SK-N-SH (cell line): ENCODE measurements at regions not wholly inside any gene's neighbourhood (a gene's known extent, or its start where the extent isn't known, plus 50 kb on each side); places are given as distances from the start of the nearest gene placed in this dataset.

Experiments used
- CTCF ChIA-PET: fragments of 300-600, 350-600 bp; formaldehyde crosslinking; extraction: SDS; loops from one replicate; lab custom pipeline; 2021; lab: Yijun Ruan, JAX
- POLR2A ChIA-PET: fragments of 350-600 bp; sonication (Branson Sonifier 250); formaldehyde crosslinking; extraction: SDS; loops from one replicate; lab custom pipeline; 2020; ENCODE audit warnings: antibody characterized with exemption, inconsistent platforms; lab: Yijun Ruan, JAX
- DNase-seq: peaks from one replicate; pipeline ENCODE4 v3.0.0; 2012
- H2AFZ ChIP-seq: fragments of 200-600 bp; sonication (generic); 2 replicates; pipeline ENCODE4 v1.8.1; 2016; ENCODE audit warnings: antibody characterized with exemption, mild to moderate bottlenecking, low read depth
- H3F3A ChIP-seq: fragments of 200-600 bp; sonication (generic); replicated peaks from 2 replicates; pipeline ENCODE3; 2016; ENCODE audit warnings: antibody characterized with exemption, mild to moderate bottlenecking; ENCODE audit not compliant: insufficient read depth
- H3K27ac ChIP-seq, 2 experiments: fragments of 200-500 bp in 1 of 2; fragments of 200-600 bp in 1 of 2; sonication (Bioruptor generic) in 1 of 2; sonication (generic), shearing (Covaris generic) in 1 of 2; 2 replicates each; pipeline versions ENCODE4 v1.5.1 to v1.6.1; 2014 to 2016; ENCODE audit warnings: low read depth in 2 of 2, inconsistent platforms in 1 of 2, low read length in 1 of 2, mild to moderate bottlenecking in 1 of 2, mixed read lengths in 1 of 2
- H3K27me3 ChIP-seq: fragments of 200-600 bp; sonication (generic), shearing (Covaris generic); 2 replicates; pipeline ENCODE4 v1.6.1; 2016; ENCODE audit warnings: mixed run types; ENCODE audit not compliant: insufficient read depth
- H3K36me3 ChIP-seq, 2 experiments: fragments of 200-500 bp in 1 of 2; fragments of 200-600 bp in 1 of 2; sonication (Bioruptor generic) in 1 of 2; sonication (generic) in 1 of 2; replicated peaks in 1 of 2; 2 replicates each; pipeline versions ENCODE3 to v1.5.1; 2014 to 2016; ENCODE audit warnings: low read length in 1 of 2, mild to moderate bottlenecking in 1 of 2; ENCODE audit not compliant: insufficient read depth in 2 of 2, control insufficient read depth in 1 of 2
- H3K4me1 ChIP-seq, 2 experiments: fragments of 200-500 bp in 1 of 2; fragments of 200-600 bp in 1 of 2; sonication (Bioruptor generic) in 1 of 2; sonication (generic), shearing (Covaris generic) in 1 of 2; 2 replicates each; pipeline versions ENCODE4 v1.5.1 to v1.6.1; 2014 to 2016; ENCODE audit warnings: low read depth in 1 of 2, low read length in 1 of 2, mixed run types in 1 of 2; ENCODE audit not compliant: insufficient read depth in 2 of 2, control insufficient read depth in 1 of 2
- H3K4me2 ChIP-seq: fragments of 200-600 bp; sonication (generic), shearing (Covaris generic); 2 replicates; pipeline ENCODE4 v1.6.1; 2017; ENCODE audit warnings: mixed run types
- H3K4me3 ChIP-seq, 2 experiments: fragments of 200-500 bp in 1 of 2; fragments of 200-600 bp in 1 of 2; sonication (Bioruptor generic) in 1 of 2; sonication (generic), shearing (Covaris generic) in 1 of 2; 2 replicates each; pipeline versions ENCODE4 v1.5.1 to v1.8.1; 2014 to 2016; ENCODE audit warnings: low read depth in 2 of 2, inconsistent platforms in 1 of 2, low read length in 1 of 2, mild to moderate bottlenecking in 1 of 2, mixed read lengths in 1 of 2, moderate library complexity in 1 of 2
- H3K79me2 ChIP-seq: fragments of 200-600 bp; sonication (generic); 2 replicates; pipeline ENCODE4 v1.8.1; 2017; ENCODE audit warnings: mild to moderate bottlenecking; ENCODE audit not compliant: insufficient read depth
- H3K9ac ChIP-seq: fragments of 200-600 bp; sonication (generic); 2 replicates; pipeline ENCODE4 v1.6.1; 2017; ENCODE audit warnings: mixed run types
- H3K9me2 ChIP-seq: fragments of 200-600 bp; sonication (generic); 2 replicates; pipeline ENCODE4 v1.6.1; 2017; ENCODE audit warnings: mixed run types
- H3K9me3 ChIP-seq: fragments of 200-600 bp; sonication (generic); 2 replicates; pipeline ENCODE4 v1.6.1; 2017; ENCODE audit warnings: mixed run types, mild to moderate bottlenecking, moderate library complexity
- H4K20me1 ChIP-seq: fragments of 200-600 bp; sonication (generic); 2 replicates; pipeline ENCODE4 v1.6.1; 2017; ENCODE audit warnings: mild to moderate bottlenecking, mixed run types; ENCODE audit not compliant: insufficient read depth
- CHD2 ChIP-seq: fragments of 150-350 bp; IDR thresholded peaks from 2 replicates; pipeline ENCODE4 v1.6.1; 2018; ENCODE audit warnings: low read length; ENCODE audit not compliant: partially characterized antibody
- CTCF ChIP-seq: fragments of 200-600 bp; sonication (generic); IDR thresholded peaks from 2 replicates; pipeline ENCODE4 v1.6.1; 2017; ENCODE audit warnings: antibody characterized with exemption, mild to moderate bottlenecking, moderate library complexity
- ELF1 ChIP-seq: IDR thresholded peaks from 2 replicates; pipeline ENCODE4 v1.4.0; 2012
- EP300 ChIP-seq, 2 experiments: IDR thresholded peaks; 2 replicates each; pipeline versions ENCODE4 v1.4.0 to v1.6.1; 2012; ENCODE audit warnings: borderline replicate concordance in 1 of 2, low read depth in 1 of 2, low read length in 1 of 2
- EZH2phosphoT487 ChIP-seq: fragments of 200-600 bp; sonication (generic); IDR thresholded peaks from 2 replicates; pipeline ENCODE4 v1.6.1; 2017; ENCODE audit warnings: low read depth, mixed run types, mild to moderate bottlenecking, antibody characterized with exemption, moderate library complexity, borderline replicate concordance
- FOXJ3 ChIP-seq: sonication (generic); formaldehyde crosslinking; IDR thresholded peaks from 2 replicates; pipeline ENCODE4 v1.5.1; 2020; ENCODE audit warnings: mild to moderate bottlenecking, missing genetic modification reagents
- GABPA ChIP-seq: IDR thresholded peaks from 2 replicates; pipeline ENCODE4 v1.4.0; 2012; ENCODE audit warnings: low read depth, mild to moderate bottlenecking
- GATA2 ChIP-seq: sonication (generic); formaldehyde crosslinking; IDR thresholded peaks from 2 replicates; pipeline ENCODE4 v1.5.0; 2020; ENCODE audit warnings: mild to moderate bottlenecking, missing genetic modification reagents
- MAX ChIP-seq: IDR thresholded peaks from 2 replicates; pipeline ENCODE4 v1.4.0; 2012; ENCODE audit warnings: low read depth
- RAD21 ChIP-seq: IDR thresholded peaks from 2 replicates; pipeline ENCODE4 v1.6.1; 2012; ENCODE audit warnings: mild to moderate bottlenecking, low read length
- RCOR1 ChIP-seq: fragments of 150-350 bp; IDR thresholded peaks from 2 replicates; pipeline ENCODE4 v1.6.1; 2017; ENCODE audit warnings: antibody characterized with exemption, low read length
- RFX5 ChIP-seq: IDR thresholded peaks from 2 replicates; pipeline ENCODE4 v1.6.1; 2012; ENCODE audit warnings: mild to moderate bottlenecking, improper control_type of control experiment, low read length
- RXRA ChIP-seq: IDR thresholded peaks from 2 replicates; pipeline ENCODE4 v1.4.0; 2012; ENCODE audit warnings: low read depth, mild to moderate bottlenecking, borderline replicate concordance
- SIN3A ChIP-seq: IDR thresholded peaks from 2 replicates; pipeline ENCODE4 v1.6.1; 2012; ENCODE audit warnings: low read depth, mild to moderate bottlenecking, low read length, moderate library complexity, borderline replicate concordance
- SMC3 ChIP-seq: IDR thresholded peaks from 2 replicates; pipeline ENCODE4 v1.6.1; 2012; ENCODE audit warnings: low read depth, low read length, improper control_type of control experiment
- TCF12 ChIP-seq: IDR thresholded peaks from 2 replicates; pipeline ENCODE4 v1.4.0; 2012
- TEAD4 ChIP-seq: IDR thresholded peaks from 2 replicates; pipeline ENCODE4 v1.4.0; 2012; ENCODE audit warnings: mild to moderate bottlenecking, borderline replicate concordance; ENCODE audit not compliant: insufficient read depth
- USF2 ChIP-seq: fragments of 150-350 bp; IDR thresholded peaks from 2 replicates; pipeline ENCODE4 v1.6.1; 2017; ENCODE audit warnings: antibody characterized with exemption, low read length, low read depth, borderline replicate concordance
- YY1 ChIP-seq: IDR thresholded peaks from 2 replicates; pipeline ENCODE4 v1.4.0; 2012; ENCODE audit warnings: low read depth, mild to moderate bottlenecking
- WGBS: methylation state at CpG from one replicate; pipeline ENCODE4 v1.1.6; 2017; ENCODE audit warnings: low lambda C conversion rate; 5-methylcytosine and 5-hydroxymethylcytosine counted together
- TF ChIP-seq, protein P1 (sequence below): IDR thresholded peaks from 2 replicates; pipeline ENCODE4 v1.4.0; 2012; ENCODE audit warnings: low read depth, borderline replicate concordance
- TF ChIP-seq, protein P2 (sequence below): fragments of 150-350 bp; IDR thresholded peaks from 2 replicates; pipeline ENCODE4 v1.6.1; 2016; ENCODE audit warnings: mild to moderate bottlenecking, low read depth, low read length

- H3K4me3 ChIP-seq = no peak overlapping the region
- DNase-seq = no peak
- H3K27me3 ChIP-seq = no peaks in the 10 kb centered on the region
- H3K9me2 ChIP-seq = no peaks in the 10 kb centered on the region
- H3K27ac ChIP-seq = no peak overlapping the region
- no peak overlapping the region for H3K4me2 ChIP-seq
- no peak overlapping the region for H3K9ac ChIP-seq
- CTCF ChIA-PET = interaction anchor here (0.6 to 1.4 kb wide), 2 partner anchors 13 to 546 kb away, joined by 3 to 8 read pairs; no protein-coding TSS in a partner anchor
- H3F3A ChIP-seq = peaks cover 3% of the 10 kb centered on the region
- H3K79me2 ChIP-seq = no peaks in the 10 kb centered on the region
- TF ChIP-seq EP300 (IDR thresholded peaks at IDR 0.05; ENCODE audit: borderline replicate concordance in 1 of 2, low read depth in 1 of 2, low read length in 1 of 2) = no peak
- TF ChIP-seq, protein P1, sequence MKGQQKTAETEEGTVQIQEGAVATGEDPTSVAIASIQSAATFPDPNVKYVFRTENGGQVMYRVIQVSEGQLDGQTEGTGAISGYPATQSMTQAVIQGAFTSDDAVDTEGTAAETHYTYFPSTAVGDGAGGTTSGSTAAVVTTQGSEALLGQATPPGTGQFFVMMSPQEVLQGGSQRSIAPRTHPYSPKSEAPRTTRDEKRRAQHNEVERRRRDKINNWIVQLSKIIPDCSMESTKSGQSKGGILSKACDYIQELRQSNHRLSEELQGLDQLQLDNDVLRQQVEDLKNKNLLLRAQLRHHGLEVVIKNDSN = no peak
- no peak for TF ChIP-seq RXRA
- TF ChIP-seq CHD2 = no peak
- no peak for TF ChIP-seq RFX5
- TF ChIP-seq TCF12 = no peak
- no peak for TF ChIP-seq CTCF
- no peak for TF ChIP-seq FOXJ3 (CRISPR knock-in tag)
- TF ChIP-seq SIN3A = no peak
- TF ChIP-seq TEAD4 = no peak
- no peak for TF ChIP-seq GATA2 (CRISPR knock-in tag)
- WGBS = 53% methylated on average over 3 of the region's 3 CpGs
- no peaks in the 10 kb centered on the region for H3K9me3 ChIP-seq
- no peak overlapping the region for H2AFZ ChIP-seq
- H3K4me1 ChIP-seq = peaks cover 0 to 6% of the 10 kb centered on the region in 2 experiments; a peak in 1 of 4 replicates
- no peaks in the 10 kb centered on the region for H3K36me3 ChIP-seq
- POLR2A ChIA-PET = no interaction called here
- H4K20me1 ChIP-seq = no peaks in the 10 kb centered on the region
Measured at GRCh38 chr2:51698021-51698420, 666.1 kb upstream of the NRXN1 start.

DNA sequence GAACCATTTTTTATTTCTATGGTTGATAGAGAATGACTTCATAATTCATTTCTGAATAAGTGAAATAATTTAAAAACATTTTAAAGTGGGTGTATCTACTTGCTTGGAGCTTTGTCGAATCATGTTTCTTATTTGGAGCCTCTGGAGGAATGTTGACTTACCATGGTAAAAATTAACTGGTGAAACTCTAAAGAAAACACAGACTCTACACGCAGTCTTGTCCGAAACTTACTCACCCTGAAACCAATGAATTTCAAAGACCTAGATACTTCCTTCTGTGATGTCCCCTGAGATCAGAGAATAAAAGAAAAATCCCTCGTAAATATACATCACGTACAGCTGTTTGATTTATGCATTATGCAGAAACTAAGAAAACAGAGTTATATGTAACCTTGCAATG, 665.2 kb upstream of the NRXN1 start:
- no peak overlapping the region for H3K4me2 ChIP-seq
- no peak for DNase-seq
- POLR2A ChIA-PET = no interaction called here
- H3K27ac ChIP-seq = no peak overlapping the region
- no peaks in the 10 kb centered on the region for H3K27me3 ChIP-seq
- H3K36me3 ChIP-seq = no peaks in the 10 kb centered on the region
- no peaks in the 10 kb centered on the region for H3K9me2 ChIP-seq
- no peak overlapping the region for H3K4me3 ChIP-seq
- H2AFZ ChIP-seq = no peak overlapping the region
- peaks cover 3% of the 10 kb centered on the region for H3F3A ChIP-seq
- peaks cover 0 to 6% of the 10 kb centered on the region in 2 experiments; a peak in 1 of 4 replicates for H3K4me1 ChIP-seq
- H4K20me1 ChIP-seq = no peaks in the 10 kb centered on the region
- CTCF ChIA-PET = interaction anchor here (0.6 to 1.4 kb wide), 2 partner anchors 14 to 545 kb away, joined by 3 to 8 read pairs; no protein-coding TSS in a partner anchor
- H3K9ac ChIP-seq = no peak overlapping the region
- WGBS = 56% methylated on average over 5 of the region's 5 CpGs
- no peaks in the 10 kb centered on the region for H3K79me2 ChIP-seq
- H3K9me3 ChIP-seq = no peaks in the 10 kb centered on the region
- TF ChIP-seq CTCF (no peak), RFX5 (no peak), CHD2 (no peak), SMC3 (no peak), ELF1 (no peak), EZH2phosphoT487 (no peak), RXRA (no peak), RAD21 (no peak), GABPA (no peak), SIN3A (no peak), TCF12 (no peak), USF2 (no peak), FOXJ3 (CRISPR knock-in tag) (no peak), RCOR1 (no peak), MAX (no peak), YY1 (no peak)
- TF ChIP-seq, protein P2, sequence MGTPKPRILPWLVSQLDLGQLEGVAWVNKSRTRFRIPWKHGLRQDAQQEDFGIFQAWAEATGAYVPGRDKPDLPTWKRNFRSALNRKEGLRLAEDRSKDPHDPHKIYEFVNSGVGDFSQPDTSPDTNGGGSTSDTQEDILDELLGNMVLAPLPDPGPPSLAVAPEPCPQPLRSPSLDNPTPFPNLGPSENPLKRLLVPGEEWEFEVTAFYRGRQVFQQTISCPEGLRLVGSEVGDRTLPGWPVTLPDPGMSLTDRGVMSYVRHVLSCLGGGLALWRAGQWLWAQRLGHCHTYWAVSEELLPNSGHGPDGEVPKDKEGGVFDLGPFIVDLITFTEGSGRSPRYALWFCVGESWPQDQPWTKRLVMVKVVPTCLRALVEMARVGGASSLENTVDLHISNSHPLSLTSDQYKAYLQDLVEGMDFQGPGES = no peak
